Activated naive CD4-positive, alpha-beta T cell treated with anti-CD3 and anti-CD28 coated beads, Interleukin-2, amount 50 U/mL, for 16 hours (primary cell): ENCODE measurements at regions not wholly inside any gene's neighbourhood (a gene's known extent, or its start where the extent isn't known, plus 50 kb on each side); places are given as distances from the start of the nearest gene placed in this dataset.
"Not testable (repeated sequence)": the region's sequence is repeated elsewhere in the genome, so short reads cannot be mapped to it uniquely, and the experiment has no call there.

Source experiments
- DNase-seq: peaks from one replicate; pipeline ENCODE4 v3.0.0-alpha.2; 2020

DNA sequence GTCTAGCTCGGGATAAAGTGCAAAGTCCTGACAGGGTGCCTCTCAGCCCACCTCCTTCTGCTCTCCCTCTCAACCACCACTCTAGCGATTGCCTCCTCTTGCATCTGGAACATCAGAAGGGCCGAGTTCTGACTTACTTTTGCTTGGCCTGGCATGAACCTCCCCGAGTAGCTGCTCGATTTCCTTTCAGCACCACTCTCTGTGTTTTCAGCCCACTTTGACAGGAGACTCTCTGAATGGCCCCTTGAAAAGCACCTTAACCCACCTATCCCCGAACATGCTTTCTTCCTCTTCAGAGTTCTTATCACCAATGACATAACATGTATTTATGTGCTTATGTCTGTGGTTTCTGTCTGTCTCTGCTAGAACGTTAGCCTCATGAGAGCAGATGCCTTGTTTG lies 225.8 kb upstream of the RUNX1 start:
- no peak for DNase-seq

DNA sequence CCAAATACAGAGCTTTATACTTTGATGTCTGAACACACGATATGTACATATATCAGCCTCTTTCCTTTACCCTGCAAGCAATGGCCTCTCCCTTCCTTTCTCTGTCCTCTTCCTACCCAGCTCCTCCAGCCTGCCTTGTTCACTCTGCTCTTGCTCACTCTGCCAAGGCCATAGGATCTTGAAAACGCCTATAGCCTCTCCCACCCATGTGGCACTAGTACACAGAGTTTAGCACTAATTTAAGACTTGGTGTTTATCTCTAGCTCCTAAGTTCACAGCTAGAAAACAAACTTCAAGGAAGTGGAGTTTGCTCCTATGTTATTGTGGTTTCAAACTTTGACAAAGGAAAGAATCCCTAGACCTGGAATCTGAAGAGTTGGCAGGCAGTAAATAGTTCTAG lies 225.0 kb upstream of the RUNX1 start:
- no peak for DNase-seq

DNA sequence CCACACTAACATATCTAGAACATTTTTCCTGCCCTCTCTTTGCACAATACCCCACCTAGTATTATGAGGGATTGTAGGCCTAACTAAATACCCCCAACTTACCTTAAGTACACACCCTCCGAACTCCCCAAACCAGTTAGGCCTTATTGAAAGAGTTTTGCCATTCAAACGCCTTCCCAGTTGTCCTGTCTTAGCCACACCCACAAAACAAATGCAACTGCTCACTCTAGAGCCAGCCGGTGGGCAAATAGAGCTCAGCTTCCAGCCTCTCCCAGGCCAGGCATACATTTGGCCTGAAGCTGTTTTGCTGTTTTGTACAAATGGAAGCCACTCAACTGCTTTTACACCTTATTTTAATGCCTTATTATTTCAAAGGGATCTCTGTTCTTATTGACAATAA lies 224.2 kb upstream of the RUNX1 start:
- DNase-seq, result no peak

DNA sequence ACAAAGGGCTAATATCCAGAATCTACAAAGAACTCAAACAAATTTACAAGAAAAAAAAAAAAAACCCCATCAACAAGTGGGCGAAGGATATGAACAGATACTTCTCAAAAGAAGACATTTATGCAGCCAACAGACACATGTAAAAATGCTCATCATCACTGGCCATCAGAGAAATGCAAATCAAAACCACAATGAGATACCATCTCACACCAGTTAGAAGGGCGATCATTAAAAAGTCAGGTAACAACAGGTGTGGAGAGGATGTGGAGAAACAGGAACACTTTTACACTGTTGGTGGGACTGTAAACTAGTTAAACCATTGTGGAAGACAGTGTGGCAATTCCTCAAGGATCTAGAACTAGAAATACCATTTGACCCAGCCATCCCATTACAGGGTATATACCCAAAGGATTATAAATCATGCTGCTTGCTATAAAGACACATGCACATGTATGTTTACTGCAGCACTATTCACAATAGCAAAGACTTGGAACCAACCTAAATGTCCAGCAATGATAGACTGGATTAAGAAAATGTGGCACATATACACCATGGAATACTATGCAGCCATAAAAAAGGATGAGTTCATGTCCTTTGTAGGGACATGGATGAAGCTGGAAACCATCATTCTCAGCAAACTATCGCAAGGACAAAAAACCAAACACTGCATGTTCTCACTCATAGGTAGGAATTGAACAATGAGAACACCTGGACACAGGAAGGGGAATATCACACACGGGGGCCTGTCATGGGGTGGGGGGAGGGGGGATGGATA lies 222.4 kb upstream of the RUNX1 start:
- DNase-seq, result not testable (repeated sequence)

DNA sequence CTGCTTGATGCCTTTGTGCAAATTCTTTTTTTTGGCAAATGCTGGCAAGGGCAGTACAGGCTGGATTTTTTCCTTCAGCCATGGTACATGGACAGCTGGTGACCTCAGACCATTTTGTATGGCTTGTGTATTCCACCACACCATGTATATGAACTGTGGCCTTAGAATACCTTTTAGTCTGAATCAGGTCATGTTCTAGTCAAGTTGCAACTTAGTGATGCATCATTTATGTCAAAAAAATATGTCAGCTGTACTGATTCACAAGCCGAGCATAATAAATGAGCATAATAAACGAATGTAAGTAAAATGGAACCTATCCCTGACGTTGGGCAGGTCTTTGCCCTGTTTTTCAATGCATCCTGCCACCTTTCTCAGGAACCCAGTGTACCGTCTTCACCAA lies 219.7 kb upstream of the RUNX1 start:
- DNase-seq, result no peak

DNA sequence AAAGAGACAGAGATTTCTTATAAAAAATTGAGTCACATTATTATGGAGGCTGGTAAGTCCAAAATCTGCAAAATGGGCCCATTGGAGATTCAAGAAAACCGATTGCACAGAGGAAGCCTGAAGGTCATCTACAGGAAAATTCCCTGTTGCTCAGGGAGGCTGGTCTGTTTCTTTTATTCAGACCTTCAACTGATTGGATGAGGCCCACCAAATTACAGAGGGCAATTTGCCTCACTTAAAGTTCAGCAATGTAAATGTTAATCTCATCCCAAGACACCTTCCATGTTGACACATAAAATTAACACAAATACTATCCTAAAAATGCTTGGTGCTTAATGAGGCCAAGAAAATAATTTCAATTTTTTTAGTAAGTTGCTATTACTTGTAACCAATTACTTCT lies 219.2 kb upstream of the RUNX1 start:
- DNase-seq, result no peak

DNA sequence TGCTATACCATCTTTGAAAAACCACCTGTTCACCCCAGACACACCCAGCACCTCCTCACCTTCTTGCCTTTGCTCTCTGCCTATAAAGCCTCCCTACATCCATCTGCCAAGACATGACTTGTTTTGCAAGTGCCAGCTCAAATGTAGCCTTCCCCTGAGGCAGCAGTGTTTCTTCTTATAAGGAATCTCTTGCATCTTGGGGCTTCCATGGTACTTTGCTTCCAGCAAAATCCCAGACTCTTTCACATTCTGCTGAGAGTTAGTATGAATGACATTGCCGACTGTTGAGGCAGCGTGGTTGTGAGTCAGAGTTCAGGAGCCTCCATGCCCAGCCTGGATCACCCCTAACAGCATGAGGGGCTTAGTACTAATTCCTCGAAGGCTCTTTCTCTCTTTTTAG lies 217.4 kb upstream of the RUNX1 start:
- no peak for DNase-seq

DNA sequence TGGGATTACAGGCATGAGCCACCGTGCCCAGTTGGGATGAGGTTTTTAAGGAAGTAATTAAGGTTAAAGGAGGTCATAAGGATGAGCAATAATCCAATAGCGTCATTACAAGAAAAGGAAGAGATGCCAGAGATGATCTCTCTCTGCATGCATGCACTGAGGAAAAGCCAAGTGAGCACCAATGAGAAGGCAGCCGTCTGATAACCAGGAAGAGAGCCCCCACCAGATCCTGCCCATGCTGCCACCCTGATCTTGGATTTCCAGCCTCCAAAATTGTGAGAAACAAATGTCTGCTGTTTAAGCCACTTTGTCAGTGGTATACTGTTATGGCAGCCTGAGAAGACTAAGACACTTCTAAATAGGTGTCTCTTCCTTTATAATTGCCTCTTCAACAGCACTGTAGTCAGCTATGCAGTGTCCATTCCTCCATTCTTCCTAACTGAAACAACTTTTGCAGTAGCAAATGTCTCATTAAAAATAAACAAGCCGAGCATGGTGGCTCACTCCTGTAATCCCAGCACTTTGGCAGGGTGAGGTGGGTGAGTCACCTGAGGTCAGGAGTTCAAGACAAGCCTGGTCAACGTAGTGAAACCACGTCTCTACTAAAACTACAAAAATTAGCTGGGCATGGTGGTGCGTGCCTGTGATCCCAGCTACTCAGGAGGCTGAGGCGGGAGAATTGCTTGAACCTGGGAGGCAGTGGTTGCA lies 216.2 kb upstream of the RUNX1 start:
- no peak for DNase-seq

DNA sequence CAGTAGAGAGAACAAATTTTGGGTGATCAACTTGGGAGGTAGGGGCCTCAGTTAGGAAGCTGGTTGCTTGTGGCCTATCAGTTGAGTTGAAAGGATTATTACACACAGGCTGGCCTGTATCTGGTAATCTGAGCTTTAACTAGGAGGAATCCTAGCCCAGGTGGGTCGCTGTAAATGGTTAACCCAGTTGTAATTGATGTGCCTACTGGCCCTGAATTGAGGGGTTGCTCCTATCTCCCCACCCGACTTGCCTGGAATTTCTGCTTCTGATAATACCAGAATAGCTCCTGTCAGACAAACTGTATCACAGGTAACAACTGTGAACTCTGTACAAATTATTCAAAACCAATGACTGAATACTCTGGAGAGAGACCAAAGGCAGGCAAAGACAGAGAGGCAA lies 210.4 kb upstream of the RUNX1 start:
- no peak for DNase-seq

DNA sequence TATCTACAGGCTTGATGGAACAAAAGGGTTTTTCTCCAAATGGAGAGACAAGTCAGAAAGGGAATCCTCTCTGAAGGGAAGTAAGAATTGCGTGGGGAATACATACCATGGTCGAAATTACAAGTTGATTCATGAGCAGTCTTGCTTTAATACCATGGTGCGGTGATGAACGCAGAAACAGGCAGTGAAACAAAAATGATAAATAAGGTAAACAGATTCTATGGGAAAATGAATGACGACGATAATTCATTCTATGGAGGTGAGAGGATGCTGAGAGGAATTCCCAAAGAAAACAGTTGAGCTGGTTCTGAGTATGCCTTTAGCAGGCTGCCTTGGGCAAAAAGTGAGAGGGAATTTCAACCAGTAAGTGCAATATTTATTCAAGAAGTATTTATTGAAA lies 209.4 kb upstream of the RUNX1 start:
- no peak for DNase-seq

DNA sequence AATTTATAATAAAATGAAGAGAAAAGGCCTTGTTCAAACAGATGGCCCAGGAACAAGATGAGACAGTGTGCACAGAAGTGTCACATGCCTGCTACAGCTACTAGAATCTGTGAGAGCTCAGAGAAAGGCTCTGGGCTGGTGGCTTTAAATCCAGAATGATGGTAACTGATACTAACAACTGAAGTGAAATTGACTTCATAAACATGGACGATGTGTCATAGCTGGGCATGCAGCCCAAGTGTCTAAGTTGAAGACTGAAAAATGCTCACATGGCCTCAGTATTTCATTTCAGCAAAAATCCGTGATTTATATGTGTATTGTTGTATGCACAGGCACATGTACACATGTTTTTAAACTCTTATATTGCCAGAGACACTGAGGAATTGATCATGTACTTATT lies 208.3 kb upstream of the RUNX1 start:
- no peak for DNase-seq

DNA sequence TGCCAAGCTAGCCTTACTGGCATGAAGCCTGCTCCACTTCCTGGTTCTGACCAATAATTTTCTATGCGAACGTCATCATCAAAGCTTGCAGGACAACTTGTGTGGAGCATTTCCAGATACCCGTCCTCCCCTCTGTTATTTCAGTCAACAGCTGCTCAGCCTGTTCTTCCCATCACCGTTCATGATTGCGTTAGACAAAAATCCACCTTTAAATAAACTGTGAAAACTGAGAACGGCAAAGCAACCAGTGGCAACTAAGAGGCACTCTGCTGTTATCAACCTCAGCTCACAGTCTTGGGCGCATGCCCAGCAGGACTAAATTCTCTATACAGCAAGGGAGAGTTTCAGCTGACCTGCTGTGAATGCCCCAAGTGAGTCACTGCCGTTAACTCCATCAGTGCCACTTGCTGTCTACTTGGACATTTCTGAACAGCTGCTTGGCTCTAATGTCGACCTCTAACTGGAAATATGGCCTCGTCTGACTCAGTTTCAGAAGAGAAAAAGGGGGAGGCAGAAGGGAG lies 207.4 kb upstream of the RUNX1 start:
- DNase-seq, result no peak

DNA sequence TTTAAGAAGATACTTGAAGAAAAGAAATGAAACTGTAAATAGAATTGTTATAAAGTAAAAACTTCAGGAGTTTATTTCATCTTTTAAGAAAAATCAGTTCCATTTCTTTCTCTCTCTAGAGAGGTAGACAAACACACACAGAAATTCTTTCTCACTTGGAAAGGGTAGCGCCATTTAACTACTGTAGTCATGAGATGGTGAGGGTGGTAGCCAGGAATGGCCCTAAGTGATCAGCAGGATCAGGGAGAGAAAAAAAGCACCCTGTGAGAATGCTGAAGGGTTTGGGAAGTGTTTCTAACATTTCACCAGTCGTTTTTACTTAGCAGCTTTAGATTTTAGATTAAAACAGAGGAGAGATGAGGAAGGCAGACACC lies 205.7 kb upstream of the RUNX1 start:
- no peak for DNase-seq

DNA sequence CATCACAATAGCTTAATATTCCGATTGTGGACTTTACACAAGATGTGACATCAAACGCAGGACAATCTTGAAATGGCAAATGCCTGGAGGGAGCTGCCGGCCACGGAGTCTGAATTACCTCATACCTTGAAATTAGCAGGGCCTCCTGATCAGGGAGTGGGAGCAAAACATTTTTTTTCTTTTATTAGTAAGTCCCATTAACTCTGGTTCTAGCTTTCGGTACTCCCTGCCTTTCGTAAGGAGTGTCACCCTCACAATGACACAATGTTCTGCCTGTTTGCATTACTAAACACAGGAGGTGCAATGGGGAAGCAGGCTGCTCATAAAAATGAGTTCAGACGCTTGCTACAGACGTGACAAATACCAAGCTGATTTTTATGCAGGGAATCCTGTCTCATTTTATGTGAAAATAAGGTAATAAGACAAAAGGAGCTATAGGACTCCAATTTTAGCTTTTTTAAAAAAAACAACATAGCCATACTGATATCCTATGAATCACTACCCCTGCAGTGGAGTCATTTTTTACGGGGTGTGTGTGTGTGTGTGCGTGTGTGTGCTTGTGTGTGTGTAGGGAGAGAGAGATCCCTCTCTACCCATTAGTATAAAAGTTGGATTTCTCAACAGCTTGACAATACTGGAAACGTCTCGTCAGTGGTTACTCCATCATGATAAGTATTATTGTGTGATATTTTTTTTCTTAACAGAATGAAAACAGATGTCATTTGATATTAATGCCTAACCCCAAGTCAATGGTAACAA lies 205.1 kb upstream of the RUNX1 start:
- DNase-seq, result no peak

DNA sequence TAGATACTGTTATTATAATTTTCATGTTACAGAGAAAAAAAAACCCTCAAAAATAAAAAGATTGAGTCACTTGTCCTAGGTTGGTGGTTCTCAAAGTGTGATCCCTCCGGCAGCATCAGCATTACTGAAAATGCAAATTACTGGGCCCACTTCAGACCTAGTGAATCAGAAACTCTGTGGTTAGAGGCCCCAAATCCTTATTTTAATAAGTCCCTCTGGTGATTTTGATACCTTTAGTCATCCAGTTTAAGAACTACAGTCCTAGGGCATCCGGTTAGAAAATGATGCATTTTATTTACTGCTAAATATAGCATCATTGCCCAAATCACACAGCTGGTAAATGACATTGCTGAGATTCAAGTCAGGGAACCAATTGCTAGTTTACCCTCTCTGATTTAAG lies 203.7 kb upstream of the RUNX1 start:
- no peak for DNase-seq

DNA sequence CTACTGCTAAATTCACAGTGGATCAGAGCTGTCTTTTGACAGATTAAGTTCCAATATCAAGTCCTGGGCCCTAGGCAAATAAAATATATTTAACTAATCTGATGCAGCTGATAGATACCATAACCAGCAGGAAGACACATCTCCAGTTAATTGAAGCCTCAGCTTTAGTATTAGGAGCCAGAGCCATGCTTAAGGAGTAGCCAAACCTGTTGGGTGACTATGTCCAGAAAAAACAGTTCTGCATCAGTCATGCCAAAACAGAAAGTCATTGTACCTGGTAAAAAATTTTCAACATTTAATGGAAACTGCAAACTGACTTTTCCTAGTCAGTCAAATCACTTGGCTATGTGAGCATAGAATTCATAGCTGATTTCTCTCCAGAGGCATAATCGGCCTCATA lies 200.5 kb upstream of the RUNX1 start:
- no peak for DNase-seq

DNA sequence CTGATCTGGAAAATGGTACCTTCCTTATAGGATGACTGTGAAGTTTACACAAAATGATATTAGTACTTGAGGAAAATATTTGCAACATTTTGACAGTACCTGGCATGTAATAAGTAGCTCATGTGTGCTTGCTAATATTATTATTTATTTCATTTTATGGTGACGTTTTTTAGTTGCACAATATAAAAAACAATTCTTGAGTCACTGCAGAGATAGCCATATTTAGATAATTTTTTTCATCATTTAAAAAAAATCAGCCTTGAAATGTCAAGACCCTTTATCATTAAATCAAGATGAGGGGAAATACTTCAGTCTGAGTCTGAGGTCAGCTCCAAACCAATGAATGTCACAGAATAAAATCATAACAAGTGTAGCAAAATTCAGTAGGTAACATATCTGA lies 196.8 kb upstream of the RUNX1 start:
- no peak for DNase-seq

DNA sequence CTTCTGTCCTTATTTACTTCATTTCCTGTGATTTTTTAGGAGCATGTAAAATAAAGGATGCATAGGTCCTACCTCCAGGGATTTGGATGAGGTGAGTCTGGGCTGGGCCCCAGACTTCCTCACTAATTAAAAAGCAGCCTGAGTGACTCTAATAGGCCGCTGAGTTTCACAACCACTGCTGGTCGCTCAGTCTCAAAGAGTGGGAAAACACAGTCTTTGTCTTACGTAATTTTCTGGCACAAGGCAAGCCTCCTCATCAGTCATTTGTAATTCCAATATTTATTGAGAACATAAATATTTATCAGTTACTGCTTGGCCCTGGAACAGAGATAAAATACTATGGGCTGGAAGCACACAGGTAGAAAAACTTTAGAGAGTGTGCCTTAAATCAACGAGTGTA lies 195.4 kb upstream of the RUNX1 start:
- DNase-seq, result no peak

DNA sequence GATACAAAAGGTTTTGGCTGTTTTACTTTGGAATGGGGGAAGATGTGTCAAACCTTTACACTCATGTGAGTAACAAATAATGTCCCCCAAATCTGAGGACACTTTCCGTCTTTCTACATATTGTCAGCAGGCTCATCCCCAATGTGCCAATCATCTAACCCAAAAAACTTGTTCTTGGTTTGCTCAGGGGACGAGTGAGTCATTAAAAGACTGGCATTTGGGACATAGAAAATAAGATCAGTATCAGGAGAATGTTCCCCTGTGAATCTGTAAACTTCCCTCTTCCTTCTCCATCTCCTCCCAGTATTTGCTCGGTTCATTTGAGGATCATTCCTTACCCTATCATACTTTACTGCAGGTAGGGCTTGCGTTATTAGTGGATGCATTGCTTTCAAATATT lies 194.1 kb upstream of the RUNX1 start:
- DNase-seq, result no peak

DNA sequence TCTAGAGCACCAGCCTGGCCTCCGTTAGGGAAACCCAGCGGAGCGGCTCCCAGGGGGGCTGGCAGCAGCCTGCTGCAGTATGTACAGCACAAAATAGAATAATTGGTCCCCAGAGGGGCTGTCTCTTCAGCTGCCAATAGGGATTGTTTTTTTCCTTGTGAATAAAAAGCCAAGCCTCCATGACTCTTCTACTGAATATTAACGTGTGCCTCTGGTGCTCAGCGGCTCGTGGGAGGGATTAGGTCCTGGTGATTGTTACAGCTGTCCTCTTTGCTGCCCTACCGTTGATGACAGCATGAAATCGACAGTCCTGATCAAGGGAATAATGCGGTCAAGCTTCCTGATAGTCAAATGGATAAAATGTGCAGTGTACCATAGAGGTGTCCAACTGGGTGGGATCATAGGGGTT lies 190.7 kb upstream of the RUNX1 start:
- DNase-seq, result no peak

DNA sequence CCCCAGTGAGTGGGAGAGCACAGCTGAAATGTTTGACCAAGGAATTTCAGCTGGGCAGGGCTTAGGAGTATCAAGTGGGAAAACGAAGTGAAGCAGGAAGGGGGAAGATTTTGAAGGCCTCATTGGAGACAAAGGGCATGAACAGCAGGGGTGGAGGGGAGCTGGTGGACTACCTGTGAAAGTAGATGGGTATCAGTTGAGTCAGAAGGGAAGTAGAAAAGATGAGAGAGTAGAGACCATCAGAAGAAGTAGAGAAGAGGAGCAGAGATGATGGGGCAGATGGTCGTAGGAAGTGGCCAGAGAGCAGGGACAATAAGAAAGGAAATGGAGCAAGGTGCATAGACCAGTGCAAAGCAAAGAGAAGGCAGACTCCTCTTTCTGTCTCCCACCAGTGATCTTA lies 189.0 kb upstream of the RUNX1 start:
- no peak for DNase-seq

DNA sequence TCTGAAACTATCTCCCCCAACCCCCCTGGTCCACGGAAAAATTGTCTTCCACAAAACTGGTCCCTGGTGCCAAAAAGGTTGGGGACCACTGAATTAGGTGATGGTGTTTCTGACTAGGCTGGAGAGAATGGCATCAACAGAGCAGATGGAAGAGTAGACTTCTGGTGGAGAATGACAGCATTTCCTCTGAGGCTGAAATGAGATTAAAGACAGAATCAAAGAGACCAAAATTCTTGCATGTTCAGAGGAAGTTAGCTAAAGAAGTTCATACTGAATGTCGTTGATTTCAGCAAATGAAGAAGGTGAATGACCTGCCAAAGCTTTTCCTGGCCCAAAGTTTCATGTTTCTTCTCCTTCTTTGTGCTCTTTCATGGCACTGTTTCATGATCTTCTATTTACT lies 188.2 kb upstream of the RUNX1 start:
- no peak for DNase-seq

DNA sequence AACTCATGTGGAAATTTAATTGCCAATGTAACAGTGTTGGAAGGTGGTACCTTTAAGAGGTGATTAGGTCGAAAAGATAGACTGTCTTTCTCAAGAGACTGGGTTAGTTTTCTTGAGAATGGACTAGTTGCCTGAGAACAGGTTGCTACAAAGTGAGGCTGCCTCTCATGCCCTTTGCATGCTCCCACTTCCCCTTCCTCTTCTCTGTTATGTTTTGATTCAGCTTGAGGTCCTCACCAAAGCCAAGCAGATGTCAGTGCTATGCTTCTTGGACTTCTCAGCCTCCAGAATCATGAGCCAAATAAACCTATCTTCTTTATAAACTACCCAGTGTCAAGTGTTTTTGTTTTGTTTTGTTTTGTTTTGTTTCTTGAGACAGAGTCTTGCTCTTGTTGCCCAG lies 187.0 kb upstream of the RUNX1 start:
- DNase-seq, result no peak

DNA sequence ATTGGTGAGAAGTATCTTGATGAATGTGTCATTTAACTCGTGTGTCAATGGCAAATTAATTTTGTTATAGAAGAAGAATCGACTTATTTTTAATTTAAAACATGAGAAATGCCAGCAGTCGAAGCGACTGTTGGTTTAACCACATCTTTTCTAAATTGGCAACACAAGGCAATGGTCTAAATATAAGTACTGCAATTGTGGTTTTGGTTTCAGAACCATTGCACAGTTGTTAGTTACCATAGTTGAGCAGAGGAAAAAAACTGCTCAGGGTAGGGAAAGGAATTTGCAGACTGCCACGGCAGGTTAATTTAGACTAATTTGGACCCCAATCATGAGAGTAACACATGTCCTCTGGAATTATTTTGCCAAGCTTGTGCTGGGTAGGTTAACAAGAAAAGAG lies 185.6 kb upstream of the RUNX1 start:
- DNase-seq, result no peak
